ENCODE measurements at regions not wholly inside any gene's neighbourhood (a gene's known extent, or its start where the extent isn't known, plus 50 kb on each side); places are given as distances from the start of the nearest gene placed in this dataset.
"Not testable (repeated sequence)": the region's sequence is repeated elsewhere in the genome, so short reads cannot be mapped to it uniquely, and the experiment has no call there.

DNA sequence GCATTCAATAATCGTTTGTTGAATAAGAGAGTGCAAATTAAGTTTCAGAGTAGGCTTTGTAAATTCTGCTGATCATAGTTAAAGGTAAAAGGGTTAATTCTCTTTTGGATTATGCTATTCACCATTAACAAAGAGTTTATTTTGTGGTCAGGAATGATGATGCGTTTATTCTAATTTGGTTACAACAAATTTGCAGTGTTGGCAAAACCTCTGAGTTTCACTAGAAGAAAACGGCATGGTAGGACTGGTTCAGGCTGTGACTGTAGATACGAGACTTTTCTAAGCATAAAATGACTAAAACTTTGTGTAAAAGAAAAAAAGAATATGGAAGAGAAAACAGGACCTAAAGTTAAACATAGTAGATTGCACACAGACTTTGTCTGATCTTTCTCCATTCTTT, 234.7 kb downstream of the TLR4 start:
- H3K4me3 ChIP-seq (ENCODE audit: low read depth, low read length), result no peak overlapping the region
- in situ Hi-C loops (cut with HindIII; ENCODE audit: low pct_ligation_motif_present, low sequenced_read_pairs), result no loop called here

DNA sequence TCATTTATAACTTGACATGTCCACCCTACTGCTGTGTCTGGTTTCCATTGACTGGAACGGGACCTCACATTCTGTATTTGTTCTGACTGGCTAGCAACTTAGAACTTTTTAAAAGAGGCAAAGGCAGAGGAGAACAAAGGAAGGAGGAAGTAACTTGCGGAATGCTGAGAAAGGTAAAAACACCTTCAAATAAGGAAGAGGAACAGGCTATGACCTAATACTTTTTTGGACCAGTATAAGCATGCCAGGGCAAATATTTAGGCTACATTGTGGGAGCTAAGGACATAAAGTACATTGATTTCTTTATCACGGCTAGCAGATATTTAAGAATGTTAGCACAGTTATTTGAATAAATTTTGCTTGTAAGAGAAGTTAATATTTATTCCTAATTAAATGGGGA, 240.5 kb downstream of the TLR4 start:
- H3K4me3 ChIP-seq (ENCODE audit: low read depth, low read length); H3K27me3 ChIP-seq (replicated peaks); DNase-seq; H3K27ac ChIP-seq; in situ Hi-C loops (cut with HindIII; ENCODE audit: low pct_ligation_motif_present, low sequenced_read_pairs); H3K36me3 ChIP-seq (replicated peaks): not testable (repeated sequence)

More for the DNA sequence above, 234.7 kb downstream of the TLR4 start:
- no peak for DNase-seq
- Histone ChIP-seq H3K36me3 (replicated peaks) (no peaks in the 10 kb centered on the region), H3K27me3 (replicated peaks) (no peaks in the 10 kb centered on the region), H3K27ac (no peak overlapping the region)
- TF ChIP-seq, protein P1, sequence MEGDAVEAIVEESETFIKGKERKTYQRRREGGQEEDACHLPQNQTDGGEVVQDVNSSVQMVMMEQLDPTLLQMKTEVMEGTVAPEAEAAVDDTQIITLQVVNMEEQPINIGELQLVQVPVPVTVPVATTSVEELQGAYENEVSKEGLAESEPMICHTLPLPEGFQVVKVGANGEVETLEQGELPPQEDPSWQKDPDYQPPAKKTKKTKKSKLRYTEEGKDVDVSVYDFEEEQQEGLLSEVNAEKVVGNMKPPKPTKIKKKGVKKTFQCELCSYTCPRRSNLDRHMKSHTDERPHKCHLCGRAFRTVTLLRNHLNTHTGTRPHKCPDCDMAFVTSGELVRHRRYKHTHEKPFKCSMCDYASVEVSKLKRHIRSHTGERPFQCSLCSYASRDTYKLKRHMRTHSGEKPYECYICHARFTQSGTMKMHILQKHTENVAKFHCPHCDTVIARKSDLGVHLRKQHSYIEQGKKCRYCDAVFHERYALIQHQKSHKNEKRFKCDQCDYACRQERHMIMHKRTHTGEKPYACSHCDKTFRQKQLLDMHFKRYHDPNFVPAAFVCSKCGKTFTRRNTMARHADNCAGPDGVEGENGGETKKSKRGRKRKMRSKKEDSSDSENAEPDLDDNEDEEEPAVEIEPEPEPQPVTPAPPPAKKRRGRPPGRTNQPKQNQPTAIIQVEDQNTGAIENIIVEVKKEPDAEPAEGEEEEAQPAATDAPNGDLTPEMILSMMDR (IDR thresholded peaks at IDR 0.05; ENCODE audit: low read depth, low read length, missing control alignments), result no peak

DNA sequence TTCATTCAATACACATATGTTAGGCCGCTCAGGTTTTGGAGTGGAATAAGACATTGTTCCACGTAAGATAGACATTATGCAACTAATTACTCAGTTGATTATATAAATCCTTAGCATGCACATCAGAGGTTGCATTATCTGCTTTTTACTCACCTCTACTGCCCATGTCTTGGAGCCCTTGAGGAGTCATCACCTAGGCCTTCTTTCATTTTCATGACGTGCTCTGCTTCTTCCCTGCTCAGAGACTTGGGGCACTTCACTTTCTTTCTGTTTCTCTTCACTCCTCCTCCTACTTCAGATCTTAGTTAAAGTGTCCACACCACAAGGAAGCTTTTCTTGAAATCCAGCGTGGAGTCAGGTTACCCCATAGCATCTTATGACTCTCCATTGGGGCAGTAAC, 241.1 kb downstream of the TLR4 start:
- H3K4me3 ChIP-seq (ENCODE audit: low read depth, low read length), result no peak overlapping the region
- no peak overlapping the region for H3K27ac ChIP-seq
- DNase-seq, result no peak
- H3K27me3 ChIP-seq (replicated peaks), result no peaks in the 10 kb centered on the region
- in situ Hi-C loops (cut with HindIII; ENCODE audit: low pct_ligation_motif_present, low sequenced_read_pairs), result no loop called here
- H3K36me3 ChIP-seq (replicated peaks), result no peaks in the 10 kb centered on the region
- TF ChIP-seq, protein P1 (IDR thresholded peaks at IDR 0.05; ENCODE audit: low read depth, low read length, missing control alignments), result no peak

DNA sequence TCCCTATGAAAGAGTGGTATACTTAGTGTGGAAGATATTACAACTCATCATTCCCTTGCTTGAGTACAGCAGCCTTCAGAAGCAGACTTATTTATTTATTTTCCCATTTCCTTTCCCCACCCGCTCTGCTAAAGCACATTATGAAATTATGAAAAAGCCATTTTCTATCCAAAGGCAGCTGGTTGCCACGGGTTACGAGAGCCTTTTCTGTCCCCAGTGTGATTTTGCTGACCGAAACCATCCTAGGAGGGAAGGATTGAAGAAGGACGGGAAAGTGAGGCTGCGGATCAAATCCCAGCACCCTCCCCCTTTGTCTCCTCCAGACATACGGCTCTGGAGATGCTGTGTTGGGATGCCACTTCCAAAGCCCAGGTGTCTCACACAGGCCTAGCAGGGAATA, 246.9 kb downstream of the TLR4 start:
- H3K36me3 ChIP-seq (replicated peaks), result no peaks in the 10 kb centered on the region
- no peaks in the 10 kb centered on the region for H3K27me3 ChIP-seq (replicated peaks)
- no peak for DNase-seq
- TF ChIP-seq, protein P1 (IDR thresholded peaks at IDR 0.05; ENCODE audit: low read depth, low read length, missing control alignments), result no peak
- in situ Hi-C loops (cut with HindIII; ENCODE audit: low pct_ligation_motif_present, low sequenced_read_pairs), result no loop called here
- no peak overlapping the region for H3K27ac ChIP-seq
- H3K4me3 ChIP-seq (ENCODE audit: low read depth, low read length), result no peak overlapping the region

DNA sequence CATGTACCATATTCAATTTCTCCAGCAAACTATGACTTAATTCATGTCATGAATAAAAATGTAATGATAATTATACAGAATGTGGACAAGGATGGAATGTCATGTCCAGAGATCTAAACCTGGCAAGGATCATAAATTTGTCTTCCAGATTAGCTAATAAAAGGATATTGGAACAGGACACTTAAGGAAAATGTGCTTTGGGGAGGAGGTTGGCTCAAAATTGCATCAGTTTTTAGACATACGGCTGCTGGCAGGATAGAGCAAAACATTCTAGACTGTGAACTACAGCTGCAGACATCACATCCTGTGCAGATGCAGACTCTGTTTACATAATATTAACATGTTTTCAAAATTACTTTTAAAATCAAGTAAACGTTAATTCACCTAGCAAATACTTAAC, 248.4 kb downstream of the TLR4 start:
- TF ChIP-seq, protein P1 (IDR thresholded peaks at IDR 0.05; ENCODE audit: low read depth, low read length, missing control alignments), result no peak
- Histone ChIP-seq H3K27ac (no peak overlapping the region), H3K27me3 (replicated peaks) (no peaks in the 10 kb centered on the region), H3K36me3 (replicated peaks) (no peaks in the 10 kb centered on the region), H3K4me3 (ENCODE audit: low read depth, low read length) (no peak overlapping the region)
- DNase-seq, result no peak
- in situ Hi-C loops (cut with HindIII; ENCODE audit: low pct_ligation_motif_present, low sequenced_read_pairs), result no loop called here

DNA sequence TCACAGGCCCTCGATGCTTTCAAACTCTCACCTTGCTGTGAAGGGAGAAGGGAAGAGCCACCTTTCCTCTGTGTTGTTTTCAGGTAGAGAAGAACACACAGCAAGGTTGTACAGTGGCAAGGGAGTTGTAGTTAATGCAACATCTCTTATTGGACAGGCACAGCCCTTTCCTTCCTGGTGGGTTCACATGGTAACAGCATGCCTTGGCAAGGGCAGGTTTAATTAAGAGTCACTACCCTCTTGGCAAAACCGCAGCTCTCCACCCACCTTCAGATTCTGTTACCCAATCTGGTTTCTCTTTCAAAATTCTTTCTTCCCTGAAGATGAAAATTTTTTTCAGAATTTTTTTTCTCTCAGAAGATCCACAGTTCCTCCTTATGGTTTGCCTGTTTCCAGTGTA, 253.1 kb downstream of the TLR4 start:
- no peak for DNase-seq
- TF ChIP-seq, protein P1 (IDR thresholded peaks at IDR 0.05; ENCODE audit: low read depth, low read length, missing control alignments), result no peak
- Histone ChIP-seq H3K27me3 (replicated peaks) (no peaks in the 10 kb centered on the region), H3K4me3 (ENCODE audit: low read depth, low read length) (no peak overlapping the region), H3K27ac (no peak overlapping the region), H3K36me3 (replicated peaks) (no peaks in the 10 kb centered on the region)
- in situ Hi-C loops (cut with HindIII; ENCODE audit: low pct_ligation_motif_present, low sequenced_read_pairs), result no loop called here
